Thymus (tissue), 11 donors: ENCODE measurements at regions not wholly inside any gene's neighbourhood (a gene's known extent, or its start where the extent isn't known, plus 50 kb on each side); places are given as distances from the start of the nearest gene placed in this dataset.
"Not testable (repeated sequence)": the region's sequence is repeated elsewhere in the genome, so short reads cannot be mapped to it uniquely, and the experiment has no call there.

ENCODE experiments used
- DNase-seq, 9 donors: peaks; one replicate each; pipeline ENCODE4 v3.0.0-alpha.2; 2013; ENCODE audit warnings: low spot score in 9 of 9, low read depth in 6 of 9, missing footprints in 1 of 9
- H3K27ac ChIP-seq, 2 donors: one replicate each; pipeline ENCODE4 v1.5.1; 2013; ENCODE audit warnings: control low read depth in 1 of 2, low read depth in 1 of 2, low read length in 1 of 2, mild to moderate bottlenecking in 1 of 2, moderate library complexity in 1 of 2
- H3K27me3 ChIP-seq, 2 donors: one replicate each; pipeline ENCODE4 v1.5.1; 2013; ENCODE audit warnings: low read length in 1 of 2; ENCODE audit not compliant: control insufficient read depth in 2 of 2, insufficient read depth in 1 of 2
- H3K36me3 ChIP-seq, 2 donors: one replicate each; pipeline ENCODE4 v1.5.1; 2013; ENCODE audit warnings: low read length in 1 of 2, mild to moderate bottlenecking in 1 of 2, moderate library complexity in 1 of 2; ENCODE audit not compliant: control insufficient read depth in 2 of 2, insufficient read depth in 2 of 2
- H3K4me1 ChIP-seq, 2 donors: one replicate each; pipeline ENCODE4 v1.5.1; 2013; ENCODE audit warnings: low read length in 2 of 2; ENCODE audit not compliant: control insufficient read depth in 2 of 2, insufficient read depth in 2 of 2
- H3K4me3 ChIP-seq, 2 donors: one replicate each; pipeline ENCODE4 v1.5.1; 2013; ENCODE audit warnings: low read length in 2 of 2, control low read depth in 1 of 2, mild to moderate bottlenecking in 1 of 2
- H3K9me3 ChIP-seq, 2 donors: one replicate each; pipeline ENCODE4 v1.5.1; 2013; ENCODE audit warnings: low read length in 1 of 2, mild to moderate bottlenecking in 1 of 2; ENCODE audit not compliant: control insufficient read depth in 2 of 2, insufficient read depth in 1 of 2
- WGBS: extraction: QIAGEN DNeasy Blood & Tissue Kit; methylation state at CpG from one replicate; pipeline ENCODE4 v1.1.7; 2013; 5-methylcytosine and 5-hydroxymethylcytosine counted together
- donor health status: healthy.

DNA sequence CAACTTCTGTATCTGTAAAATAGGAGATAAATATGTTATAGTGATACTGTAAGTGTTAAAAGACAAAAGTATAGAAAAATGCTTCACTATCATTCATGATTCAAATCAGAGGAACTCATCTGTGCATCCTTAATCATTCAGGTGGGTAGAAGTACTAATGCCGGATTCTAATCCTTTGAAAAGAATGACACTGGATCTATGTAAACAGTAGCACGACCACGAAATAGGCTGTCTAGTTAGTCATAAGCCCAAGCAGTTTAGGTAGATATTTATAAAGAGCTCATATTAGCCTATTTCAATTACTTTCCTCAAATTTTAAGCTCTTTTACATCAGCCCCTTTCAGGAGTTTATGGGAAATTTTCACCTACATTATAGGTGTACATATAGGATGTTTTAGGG lies 437.9 kb downstream of the SOX2 start:
- WGBS, result 88% methylated on average over 3 of the region's 3 CpGs
- Histone ChIP-seq H3K36me3 (no peaks in the 10 kb centered on the region), H3K4me3 (no peak overlapping the region), H3K9me3 (no peaks in the 10 kb centered on the region), H3K4me1 (no peaks in the 10 kb centered on the region), H3K27me3 (no peaks in the 10 kb centered on the region), H3K27ac (no peak overlapping the region)
- no peak for DNase-seq

DNA sequence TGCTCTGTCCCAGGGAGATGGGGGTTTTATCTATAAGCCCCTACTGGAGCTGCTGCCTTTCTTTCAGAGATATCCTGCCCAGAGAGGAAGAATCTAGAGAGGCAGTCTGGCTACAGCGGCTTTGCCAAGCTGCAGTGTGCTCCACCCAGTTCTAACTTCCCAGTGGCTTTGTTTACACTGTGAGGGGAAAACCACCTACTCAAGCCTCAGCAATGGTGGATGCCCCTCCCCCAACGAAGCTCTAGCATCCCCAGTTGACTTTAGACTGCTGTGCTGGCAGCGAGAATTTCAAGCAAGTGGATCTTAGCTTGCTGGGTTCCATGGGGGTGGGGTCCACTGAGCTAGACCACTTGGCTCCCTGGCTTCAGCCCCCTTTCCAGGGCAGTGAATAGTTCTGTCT lies 444.6 kb downstream of the SOX2 start:
- not testable (repeated sequence) for H3K36me3 ChIP-seq, H3K4me1 ChIP-seq, DNase-seq, H3K4me3 ChIP-seq, H3K9me3 ChIP-seq, H3K27ac ChIP-seq, H3K27me3 ChIP-seq
- 62% methylated on average over 3 of the region's 3 CpGs for WGBS

DNA sequence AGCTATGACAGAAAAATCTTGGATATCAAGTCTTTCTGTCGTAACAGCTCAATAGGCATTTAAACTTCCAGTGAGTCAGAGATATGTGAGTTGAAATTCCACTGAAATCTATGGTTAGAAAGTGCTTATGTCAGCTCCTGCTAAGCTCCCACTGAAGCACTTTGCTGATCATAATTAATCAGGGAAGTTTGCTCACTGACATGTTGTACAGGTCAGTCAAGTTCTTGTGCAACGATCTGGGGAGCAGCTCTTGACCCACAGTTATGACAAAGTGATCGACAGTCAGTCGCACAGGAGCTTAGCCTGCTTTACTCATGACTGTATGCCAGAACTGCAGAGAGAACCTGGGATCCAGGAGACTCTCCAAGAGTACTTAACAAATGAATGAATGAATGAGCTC lies 453.5 kb downstream of the SOX2 start:
- no peaks in the 10 kb centered on the region for H3K36me3 ChIP-seq
- H3K9me3 ChIP-seq, result no peaks in the 10 kb centered on the region
- H3K27ac ChIP-seq, result no peak overlapping the region
- H3K4me3 ChIP-seq, result no peak overlapping the region
- DNase-seq, result no peak
- WGBS, result 92% methylated on average over 4 of the region's 4 CpGs
- no peaks in the 10 kb centered on the region for H3K4me1 ChIP-seq
- no peaks in the 10 kb centered on the region for H3K27me3 ChIP-seq

DNA sequence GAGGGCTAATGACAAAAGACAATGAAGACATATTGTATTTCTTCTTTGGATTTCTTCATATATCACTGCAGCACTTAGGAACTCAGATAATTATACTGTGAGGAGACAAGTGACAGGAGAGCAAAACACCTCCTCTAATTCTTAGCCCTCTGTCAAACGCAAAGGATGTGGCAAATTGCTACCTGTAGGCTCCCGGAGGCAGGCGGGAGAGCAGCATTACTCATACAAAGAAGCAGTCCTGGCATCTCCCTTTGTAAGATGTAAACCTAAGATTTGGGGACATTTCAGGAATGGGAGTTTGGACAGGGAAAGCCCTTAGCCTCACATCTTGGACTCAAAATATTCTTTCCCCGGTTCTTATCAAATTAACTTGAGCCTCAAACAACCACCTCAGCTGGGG lies 460.8 kb downstream of the SOX2 start:
- no peaks in the 10 kb centered on the region for H3K4me1 ChIP-seq
- H3K27me3 ChIP-seq, result no peaks in the 10 kb centered on the region

DNA sequence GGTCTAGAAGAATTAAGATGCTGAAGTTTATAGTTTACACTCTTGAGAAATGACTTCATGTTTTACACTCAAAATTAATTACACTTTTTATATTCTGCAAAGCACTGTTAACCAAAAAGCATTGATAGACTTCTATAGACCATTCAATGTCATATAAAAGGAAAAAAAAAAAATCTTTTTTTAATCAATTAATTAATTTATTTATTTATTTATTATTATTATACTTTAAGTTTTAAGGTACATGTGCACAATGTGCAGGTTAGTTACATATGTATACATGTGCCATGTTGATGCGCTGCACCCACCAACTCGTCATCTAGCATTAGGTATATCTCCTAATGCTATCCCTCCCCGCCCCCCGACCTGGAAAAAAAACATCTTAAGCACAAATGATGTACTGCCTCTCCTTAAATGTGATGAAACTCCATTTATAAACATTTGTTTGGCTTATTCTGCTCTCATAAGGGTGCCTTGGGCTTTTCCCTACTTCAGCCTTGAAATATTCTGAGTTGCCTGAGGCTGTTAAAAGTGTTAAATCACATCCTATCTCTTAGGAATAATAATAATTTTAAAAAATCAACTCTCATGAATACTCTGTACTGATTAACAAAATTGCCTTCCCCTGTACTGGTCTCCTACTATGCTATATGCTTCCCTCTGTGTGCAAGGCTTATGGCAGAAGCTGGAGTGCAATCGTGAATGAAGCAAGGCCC lies 466.9 kb downstream of the SOX2 start:
- Histone ChIP-seq H3K36me3 (no peaks in the 10 kb centered on the region), H3K27ac (no peak overlapping the region), H3K4me3 (no peak overlapping the region), H3K9me3 (no peaks in the 10 kb centered on the region), H3K27me3 (no peaks in the 10 kb centered on the region), H3K4me1 (no peaks in the 10 kb centered on the region)
- WGBS, result 90% methylated on average over 5 of the region's 5 CpGs
- DNase-seq, result no peak

More for the DNA sequence above, 460.8 kb downstream of the SOX2 start:
- H3K9me3 ChIP-seq, result no peaks in the 10 kb centered on the region
- H3K36me3 ChIP-seq, result no peaks in the 10 kb centered on the region
- H3K27ac ChIP-seq, result no peak overlapping the region
- DNase-seq, result no peak
- H3K4me3 ChIP-seq, result no peak overlapping the region
- WGBS, result 74% methylated on average over 4 of the region's 4 CpGs

DNA sequence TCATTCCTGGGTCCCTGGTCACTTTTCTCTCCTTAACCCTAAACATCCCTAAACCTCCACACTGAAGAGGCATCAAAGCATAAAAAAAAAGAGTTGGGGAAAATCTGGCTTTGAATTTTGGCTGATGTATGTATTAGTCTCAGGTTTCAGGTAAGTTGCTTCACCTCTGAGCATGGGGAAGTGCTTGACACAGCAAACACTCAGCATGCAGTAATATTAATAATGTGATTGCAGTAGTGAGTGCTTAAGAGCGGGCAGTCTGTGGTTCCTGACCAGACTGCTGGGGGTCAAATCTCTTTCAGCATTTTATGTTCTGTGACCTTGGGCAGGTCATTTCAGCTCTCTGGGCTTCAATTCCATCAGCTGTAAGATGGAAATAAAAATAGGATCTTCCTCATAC lies 467.9 kb downstream of the SOX2 start:
- DNase-seq, result no peak
- H3K4me1 ChIP-seq, result no peaks in the 10 kb centered on the region
- no peaks in the 10 kb centered on the region for H3K27me3 ChIP-seq
- H3K4me3 ChIP-seq, result no peak overlapping the region
- H3K36me3 ChIP-seq, result no peaks in the 10 kb centered on the region
- no peak overlapping the region for H3K27ac ChIP-seq
- no peaks in the 10 kb centered on the region for H3K9me3 ChIP-seq
- 92% methylated on average over 1 of the region's 1 CpG for WGBS

DNA sequence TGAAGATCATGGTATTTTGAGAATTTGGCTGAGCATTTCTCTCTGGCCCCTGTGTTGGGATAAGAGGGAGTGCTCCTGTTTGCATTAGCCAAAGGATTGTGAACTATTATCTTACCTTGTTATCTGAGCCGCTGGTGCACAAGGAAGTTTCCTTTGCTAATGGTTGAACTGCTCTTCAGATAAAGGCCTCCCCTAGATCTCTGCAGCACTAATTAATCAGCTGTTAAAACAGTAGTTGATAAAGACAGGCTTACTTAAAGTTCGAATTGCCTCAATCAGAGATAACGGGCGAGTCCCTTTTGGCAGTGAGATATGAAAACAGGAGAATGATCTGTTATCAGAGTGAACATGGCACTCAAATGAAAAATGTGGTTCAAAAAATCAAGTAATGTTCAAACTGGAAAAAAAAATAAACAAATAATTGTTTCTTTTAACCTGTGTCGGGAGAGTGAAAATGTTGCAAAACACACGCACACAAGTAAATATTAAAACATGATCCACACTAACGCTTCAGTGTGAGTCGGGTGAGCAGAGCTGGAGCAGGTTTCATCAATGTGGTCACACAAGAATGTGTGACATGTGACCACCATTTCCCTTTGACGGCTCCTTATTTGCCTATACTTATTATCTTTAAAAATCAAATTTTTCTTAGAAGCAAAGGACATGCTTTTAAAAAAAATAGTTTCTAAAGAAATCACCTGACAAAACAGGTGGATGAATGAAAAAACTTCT lies 469.1 kb downstream of the SOX2 start:
- Histone ChIP-seq H3K4me1 (no peaks in the 10 kb centered on the region), H3K27me3 (no peaks in the 10 kb centered on the region), H3K27ac (no peak overlapping the region), H3K9me3 (no peaks in the 10 kb centered on the region), H3K4me3 (no peak overlapping the region), H3K36me3 (no peaks in the 10 kb centered on the region)
- no peak for DNase-seq
- WGBS, result 78% methylated on average over 9 of the region's 9 CpGs

DNA sequence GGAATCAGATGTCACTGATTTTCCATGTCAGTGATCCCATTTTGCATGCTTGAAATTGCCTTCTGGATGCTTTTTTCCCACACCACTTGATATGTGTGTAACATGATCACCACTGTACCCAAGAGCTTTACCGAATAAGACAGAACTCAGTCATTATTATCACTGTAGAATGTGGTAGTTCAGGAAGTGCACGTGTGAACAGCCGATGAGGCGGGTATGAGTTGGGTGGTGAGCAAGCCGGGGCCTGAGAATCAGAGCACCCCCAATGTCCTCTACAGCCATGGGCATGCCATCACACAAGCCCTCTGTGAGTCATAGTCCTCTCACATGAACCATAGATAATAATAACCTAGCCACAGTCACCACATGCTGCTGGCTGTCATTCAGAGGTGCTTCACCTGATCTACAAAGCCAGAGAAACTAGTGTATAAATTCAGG lies 470.8 kb downstream of the SOX2 start:
- Histone ChIP-seq H3K27me3 (no peaks in the 10 kb centered on the region), H3K4me3 (no peak overlapping the region), H3K4me1 (no peaks in the 10 kb centered on the region), H3K9me3 (no peaks in the 10 kb centered on the region), H3K36me3 (no peaks in the 10 kb centered on the region), H3K27ac (no peak overlapping the region)
- DNase-seq, result no peak
- WGBS, result 85% methylated on average over 5 of the region's 5 CpGs

DNA sequence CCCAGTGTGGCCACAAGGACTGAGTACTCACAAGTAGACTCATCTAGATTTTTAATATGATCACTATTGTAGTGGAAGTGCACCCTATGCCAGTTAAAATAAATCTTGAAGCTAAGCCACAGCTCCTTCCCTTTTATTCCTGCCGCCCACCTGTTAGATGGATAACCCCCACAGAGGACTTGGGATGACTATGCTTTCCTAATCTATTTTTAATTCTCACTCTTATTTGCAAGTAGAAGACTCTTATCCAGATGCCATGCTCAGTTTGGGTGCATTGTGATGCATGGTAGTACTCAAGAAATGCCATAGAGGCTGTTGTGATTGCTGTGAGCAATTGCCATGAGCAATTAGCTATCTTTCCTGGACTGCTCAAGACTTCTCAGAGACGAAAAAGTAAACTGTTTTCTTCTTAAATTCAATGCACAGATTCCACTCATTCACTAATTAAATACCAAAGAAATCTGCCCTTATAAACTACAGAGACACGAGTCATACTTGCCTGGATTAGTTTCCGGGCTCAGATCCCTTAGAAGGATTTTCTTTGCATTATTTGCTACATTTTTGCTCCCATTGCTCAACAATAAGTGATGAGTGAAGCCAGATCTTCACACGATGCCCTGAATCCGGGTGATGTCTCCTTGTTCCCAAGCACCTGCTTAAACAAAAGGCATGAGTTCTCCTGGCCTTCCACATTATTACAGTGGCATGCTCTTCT lies 472.1 kb downstream of the SOX2 start:
- WGBS, result 89% methylated on average over 6 of the region's 6 CpGs
- no peak for DNase-seq
- Histone ChIP-seq H3K27me3 (no peaks in the 10 kb centered on the region), H3K4me3 (no peak overlapping the region), H3K27ac (no peak overlapping the region), H3K4me1 (no peaks in the 10 kb centered on the region), H3K36me3 (no peaks in the 10 kb centered on the region), H3K9me3 (no peaks in the 10 kb centered on the region)
